ENCODE measurements at regions not wholly inside any gene's neighbourhood (a gene's known extent, or its start where the extent isn't known, plus 50 kb on each side); places are given as distances from the start of the nearest gene placed in this dataset.
"Not testable (repeated sequence)": the region's sequence is repeated elsewhere in the genome, so short reads cannot be mapped to it uniquely, and the experiment has no call there.

DNA sequence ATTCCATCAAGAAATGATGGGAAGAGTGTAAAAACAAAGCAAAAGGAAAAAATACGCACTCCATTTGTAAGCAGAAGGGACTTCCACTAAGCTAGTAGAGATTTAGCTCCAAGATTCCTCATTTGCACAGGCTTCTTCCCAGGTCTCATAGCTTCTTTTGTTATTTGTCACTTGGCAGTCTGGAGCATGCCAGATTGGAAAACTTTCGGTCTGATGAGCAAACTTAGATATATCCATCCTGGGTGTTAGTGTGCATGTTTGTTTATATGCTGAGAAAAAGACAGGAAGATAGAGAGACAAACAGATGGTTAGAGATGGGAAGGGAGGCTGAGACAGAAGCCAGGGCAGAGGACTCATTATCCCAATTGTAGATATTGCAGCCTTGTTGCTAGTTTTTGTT lies 1644.5 kb upstream of the NUDT12 start:
- DNase-seq (ENCODE audit: low read depth), result no peak
- no peak overlapping the region for H3K4me3 ChIP-seq (ENCODE audit: low read length)

DNA sequence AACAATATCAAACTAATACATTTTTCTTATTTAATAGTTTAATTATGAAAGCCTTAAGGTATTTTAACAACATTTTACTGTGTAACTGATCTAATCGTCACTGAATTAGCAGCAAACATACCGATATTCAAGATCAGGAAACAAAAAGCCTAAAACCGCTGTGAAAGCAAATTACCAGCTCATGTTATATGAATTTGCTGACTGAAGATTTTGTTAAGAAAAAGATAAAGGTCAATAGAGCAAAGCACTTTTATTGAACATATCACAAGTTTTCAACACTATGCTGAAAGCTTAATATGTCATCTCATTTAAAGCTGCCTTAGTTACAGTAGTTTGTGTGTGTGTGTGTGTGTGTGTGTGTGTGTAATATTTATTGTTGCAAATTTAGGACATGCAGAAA lies 1634.9 kb upstream of the NUDT12 start:
- H3K4me3 ChIP-seq (ENCODE audit: low read length), result no peak overlapping the region
- TF ChIP-seq, protein P1, sequence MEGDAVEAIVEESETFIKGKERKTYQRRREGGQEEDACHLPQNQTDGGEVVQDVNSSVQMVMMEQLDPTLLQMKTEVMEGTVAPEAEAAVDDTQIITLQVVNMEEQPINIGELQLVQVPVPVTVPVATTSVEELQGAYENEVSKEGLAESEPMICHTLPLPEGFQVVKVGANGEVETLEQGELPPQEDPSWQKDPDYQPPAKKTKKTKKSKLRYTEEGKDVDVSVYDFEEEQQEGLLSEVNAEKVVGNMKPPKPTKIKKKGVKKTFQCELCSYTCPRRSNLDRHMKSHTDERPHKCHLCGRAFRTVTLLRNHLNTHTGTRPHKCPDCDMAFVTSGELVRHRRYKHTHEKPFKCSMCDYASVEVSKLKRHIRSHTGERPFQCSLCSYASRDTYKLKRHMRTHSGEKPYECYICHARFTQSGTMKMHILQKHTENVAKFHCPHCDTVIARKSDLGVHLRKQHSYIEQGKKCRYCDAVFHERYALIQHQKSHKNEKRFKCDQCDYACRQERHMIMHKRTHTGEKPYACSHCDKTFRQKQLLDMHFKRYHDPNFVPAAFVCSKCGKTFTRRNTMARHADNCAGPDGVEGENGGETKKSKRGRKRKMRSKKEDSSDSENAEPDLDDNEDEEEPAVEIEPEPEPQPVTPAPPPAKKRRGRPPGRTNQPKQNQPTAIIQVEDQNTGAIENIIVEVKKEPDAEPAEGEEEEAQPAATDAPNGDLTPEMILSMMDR (conservative IDR thresholded peaks at IDR 0.05; ENCODE audit: low read depth, low read length), result no peak
- no peak for DNase-seq (ENCODE audit: low read depth)

More for the DNA sequence above, 1644.5 kb upstream of the NUDT12 start:
- TF ChIP-seq, protein P1 (conservative IDR thresholded peaks at IDR 0.05; ENCODE audit: low read depth, low read length), result no peak

DNA sequence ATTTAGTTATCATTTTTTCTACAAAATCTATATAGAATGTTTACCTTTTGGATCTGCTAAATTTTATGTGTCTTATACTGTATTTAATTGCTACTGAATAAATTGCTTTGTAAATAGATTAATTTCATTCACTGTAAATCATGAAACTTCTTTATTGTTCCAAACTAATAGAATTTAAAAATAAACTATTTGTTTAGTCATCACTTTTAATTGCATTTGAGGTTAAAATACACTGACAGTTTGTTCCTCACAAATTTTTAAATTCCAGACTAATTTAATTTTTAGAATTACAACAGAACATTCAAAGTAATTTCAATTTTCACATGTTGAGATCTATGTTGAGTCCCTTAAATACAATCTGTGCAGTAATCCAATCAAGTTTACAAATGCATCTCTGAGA lies 1633.2 kb upstream of the NUDT12 start:
- DNase-seq (ENCODE audit: low read depth), result no peak
- no peak overlapping the region for H3K4me3 ChIP-seq (ENCODE audit: low read length)
- TF ChIP-seq, protein P1 (conservative IDR thresholded peaks at IDR 0.05; ENCODE audit: low read depth, low read length), result no peak

DNA sequence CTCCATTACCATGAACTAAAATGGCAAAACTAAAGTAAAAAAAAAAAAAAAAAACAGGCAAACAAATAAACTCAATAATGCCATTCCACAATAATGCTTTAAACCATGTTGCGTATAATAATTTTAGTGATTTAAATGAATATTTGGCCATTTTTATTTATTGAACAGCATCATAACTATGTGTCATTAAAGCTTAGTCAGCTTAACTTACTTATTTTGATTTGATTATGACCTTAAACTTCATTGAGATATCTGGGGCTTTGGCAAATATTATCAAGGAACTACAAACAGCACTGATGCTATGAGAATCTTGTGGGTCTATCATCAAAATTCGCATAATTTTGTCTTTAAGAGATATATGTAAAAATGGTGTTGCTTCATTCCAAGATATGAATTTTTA lies 1610.3 kb upstream of the NUDT12 start:
- TF ChIP-seq, protein P1 (conservative IDR thresholded peaks at IDR 0.05; ENCODE audit: low read depth, low read length), result no peak

DNA sequence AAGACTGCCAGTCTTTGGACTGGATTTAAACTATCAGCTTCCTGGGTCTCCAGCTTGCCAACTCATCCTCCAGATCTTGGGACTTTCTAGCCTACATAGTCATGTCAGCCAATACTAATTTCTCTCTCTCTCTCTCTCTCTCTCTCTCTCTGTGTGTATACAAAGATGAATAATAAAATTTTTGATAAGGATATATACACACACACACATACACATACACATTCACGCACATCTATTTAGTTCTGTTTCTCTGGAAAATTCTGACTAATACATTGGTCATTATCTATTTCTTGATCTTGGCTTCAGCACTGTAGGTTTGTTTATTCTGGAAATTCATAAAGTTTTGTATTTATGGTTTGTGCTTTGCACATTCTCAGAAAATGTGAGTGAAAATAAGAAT lies 1606.2 kb upstream of the NUDT12 start:
- TF ChIP-seq, protein P1 (conservative IDR thresholded peaks at IDR 0.05; ENCODE audit: low read depth, low read length), result no peak
- DNase-seq (ENCODE audit: low read depth), result no peak
- no peak overlapping the region for H3K4me3 ChIP-seq (ENCODE audit: low read length)

More for the DNA sequence above, 1610.3 kb upstream of the NUDT12 start:
- no peak overlapping the region for H3K4me3 ChIP-seq (ENCODE audit: low read length)
- DNase-seq (ENCODE audit: low read depth), result no peak

DNA sequence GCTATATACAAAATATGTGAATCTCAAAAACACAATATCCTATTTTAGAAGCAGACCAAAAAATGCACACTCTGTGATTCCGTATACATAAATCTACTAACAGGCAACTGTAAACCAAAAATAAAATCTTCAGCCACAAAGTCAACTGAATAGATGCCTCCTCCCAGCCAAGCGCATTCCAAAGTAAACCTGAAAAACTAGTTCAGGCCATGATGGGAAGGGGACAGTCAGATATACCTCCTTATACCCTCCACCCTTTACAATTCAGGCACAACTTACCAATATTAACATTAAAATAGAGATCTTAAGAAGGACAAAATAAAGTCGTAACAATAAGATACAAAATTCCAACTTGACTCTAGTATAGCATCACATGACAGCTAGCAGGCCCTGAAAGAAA lies 1604.5 kb upstream of the NUDT12 start:
- no peak for DNase-seq (ENCODE audit: low read depth)
- TF ChIP-seq, protein P1 (conservative IDR thresholded peaks at IDR 0.05; ENCODE audit: low read depth, low read length), result no peak
- no peak overlapping the region for H3K4me3 ChIP-seq (ENCODE audit: low read length)

DNA sequence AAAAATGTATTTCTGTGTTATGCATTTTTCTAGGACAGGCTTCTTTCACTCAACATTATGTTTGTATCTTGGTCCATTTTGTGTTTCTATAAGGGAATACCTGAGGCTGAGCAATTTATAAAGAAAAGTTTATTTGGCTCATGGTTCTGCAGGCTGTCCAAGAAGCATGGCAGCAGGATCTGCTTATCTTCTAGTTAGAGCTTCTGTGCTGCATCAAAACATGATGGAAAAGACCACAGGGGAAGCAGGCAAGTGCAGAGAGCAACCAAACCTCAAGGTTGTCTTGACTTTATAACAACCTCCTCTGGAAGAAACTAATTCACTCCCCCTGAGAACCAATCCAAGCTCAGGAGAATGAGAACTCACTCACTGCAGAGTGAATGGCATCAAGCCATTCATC lies 1601.0 kb upstream of the NUDT12 start:
- TF ChIP-seq, protein P1 (conservative IDR thresholded peaks at IDR 0.05; ENCODE audit: low read depth, low read length), result no peak
- no peak for DNase-seq (ENCODE audit: low read depth)
- no peak overlapping the region for H3K4me3 ChIP-seq (ENCODE audit: low read length)

DNA sequence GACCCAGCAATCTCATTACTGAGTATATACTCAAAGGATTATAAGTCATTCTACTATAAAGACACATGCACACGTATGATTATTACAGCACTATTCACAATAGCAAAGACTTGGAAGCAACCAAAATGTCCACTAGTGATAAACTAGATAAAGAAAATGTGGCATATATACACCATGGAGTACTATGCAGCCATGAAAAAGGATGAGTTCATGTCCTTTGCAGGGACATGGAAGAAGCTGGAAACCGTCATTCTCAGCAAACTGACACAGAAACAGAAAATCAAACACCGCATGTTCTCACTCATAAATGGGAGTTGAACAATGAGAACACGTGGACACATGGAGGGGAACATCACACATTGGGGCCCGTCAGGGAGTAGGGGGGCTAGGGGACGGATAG lies 1600.0 kb upstream of the NUDT12 start:
- DNase-seq (ENCODE audit: low read depth); H3K4me3 ChIP-seq (ENCODE audit: low read length): not testable (repeated sequence)
